Right lobe of liver (tissue), 6 donors: ENCODE measurements at regions not wholly inside any gene's neighbourhood (a gene's known extent, or its start where the extent isn't known, plus 50 kb on each side); places are given as distances from the start of the nearest gene placed in this dataset.

Experiments used
- ATAC-seq, 4 donors: fragments of 200-7000 bp; cut with Tn5 transposase; one replicate each; pipeline ENCODE4 v1.9.1; 2020; ENCODE audit warnings: mild to moderate bottlenecking in 4 of 4, moderate library complexity in 4 of 4
- DNase-seq, 3 donors: peaks; one replicate each; pipeline ENCODE4 v3.0.0-alpha.2; 2020
- H3K27ac ChIP-seq, 3 donors: fragments of 200-600 bp; one replicate each; pipeline ENCODE4 v1.8.0; 2022
- H3K27me3 ChIP-seq, 2 donors: fragments of 200-600 bp; one replicate each; pipeline ENCODE4 v1.8.0; 2022
- H3K36me3 ChIP-seq, 4 donors: fragments of 200-600 bp; sonication (generic) in 1 of 4; one replicate each; pipeline versions ENCODE4 v1.5.1 to v1.8.0; 2017 to 2022; ENCODE audit warnings: control low read depth in 1 of 4
- H3K4me1 ChIP-seq, 4 donors: fragments of 200-600 bp; sonication (generic) in 1 of 4; one replicate each; pipeline versions ENCODE4 v1.5.1 to v1.8.0; 2017 to 2022; ENCODE audit warnings: control low read depth in 1 of 4
- H3K4me3 ChIP-seq, 3 donors: fragments of 200-600 bp; one replicate each; pipeline ENCODE4 v1.8.0; 2022
- H3K9me3 ChIP-seq, 4 donors: fragments of 200-600 bp; sonication (generic) in 1 of 4; one replicate each; pipeline versions ENCODE4 v1.5.1 to v1.8.0; 2017 to 2022; ENCODE audit warnings: control low read depth in 1 of 4
- POLR2A ChIP-seq: fragments of 450-650 bp; IDR thresholded peaks from one replicate; pipeline ENCODE4 v1.6.1; 2017; ENCODE audit warnings: antibody characterized with exemption, mild to moderate bottlenecking
- WGBS: methylation state at CpG from one replicate; pipeline ENCODE4 v1.1.6; 2018; ENCODE audit warnings: low coverage, low lambda C conversion rate; ENCODE audit not compliant: insufficient coverage; ENCODE audit errors: missing lambda C conversion rate; 5-methylcytosine and 5-hydroxymethylcytosine counted together
- intact Hi-C, 2 donors: fragments of 100-400 bp; cut with DNase I; formaldehyde crosslinking; loops; one replicate each; pipeline versions ENCODE4 v1.11.2 to v1.14.1; 2022
- TF ChIP-seq, protein P1 (sequence below), 4 donors: fragments of 200-600 bp in 3 of 4; fragments of 450-650 bp in 1 of 4; IDR thresholded peaks; one replicate each; pipeline versions ENCODE4 v1.5.1 to v1.8.0; 2016 to 2022; ENCODE audit warnings: antibody characterized with exemption in 4 of 4, mild to moderate bottlenecking in 2 of 4
- donor health status: DM: no; HTN: yes; CAD: no.
- donor health status: DM: no; HTN: no; CAD: no.
- donor health status: DM: no; HTN: no; CAD: no.
- donor health status: DM: no; HTN: yes; CAD: no.
- donor health status: DM: no; HTN: yes; CAD: no.

DNA sequence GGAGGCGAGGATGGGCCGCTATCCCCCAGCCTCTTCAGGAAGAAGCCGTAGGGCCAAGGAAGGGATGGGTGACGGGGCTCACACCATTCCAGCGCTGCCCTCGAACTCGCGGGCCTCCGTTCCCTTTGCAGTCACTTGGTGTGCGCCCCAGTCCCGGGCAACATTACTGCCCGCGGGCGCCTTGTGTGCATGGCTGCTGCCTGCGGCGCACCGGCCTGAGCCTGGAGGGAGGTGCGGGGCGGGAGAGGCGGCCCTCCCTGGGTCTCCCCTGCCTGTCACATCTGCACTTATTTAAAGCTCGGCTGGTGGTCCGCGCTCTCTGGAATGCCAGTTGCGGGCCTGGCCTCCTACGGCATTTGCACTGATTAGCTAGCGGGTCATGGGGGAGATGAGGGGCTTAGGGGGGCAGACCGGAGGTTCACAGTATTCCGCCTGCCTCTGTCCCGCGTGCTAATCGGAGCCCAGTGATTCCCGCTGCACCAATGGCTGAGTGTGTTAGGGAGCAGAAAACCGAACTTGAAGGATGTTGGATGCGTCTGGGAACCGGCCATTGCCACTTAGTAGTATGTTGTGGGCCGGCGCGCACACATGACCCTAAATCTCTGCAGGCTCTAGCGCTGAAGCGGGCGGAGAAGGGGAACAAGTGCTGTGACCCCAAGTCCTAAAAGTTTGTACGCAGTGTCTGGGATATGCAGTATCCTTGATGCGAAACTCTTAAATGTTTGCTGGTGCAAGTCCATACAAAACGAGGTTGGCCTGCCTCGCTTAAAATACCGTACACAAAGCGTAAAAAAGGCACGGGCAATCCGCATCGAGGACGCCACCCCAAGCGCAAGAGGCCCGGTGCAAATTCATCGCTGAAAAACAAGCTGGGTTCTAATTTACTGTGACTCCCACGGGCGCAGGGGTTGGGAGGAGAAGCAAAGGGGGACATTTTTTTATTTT is 161.2 kb upstream of the SIX2 start:
- ATAC-seq (no peak), DNase-seq (no peak)
- Histone ChIP-seq H3K36me3 (no peaks in the 10 kb centered on the region), H3K27me3 (peaks cover 0 to 27% of the 10 kb centered on the region in 2 donors), H3K27ac (no peak overlapping the region), H3K4me3 (no peak overlapping the region), H3K4me1 (peaks cover 0 to 16% (median 0%) of the 10 kb centered on the region in 4 donors), H3K9me3 (no peaks in the 10 kb centered on the region)
- 36% methylated on average over 17 of the region's 56 CpGs for whole genome bisulfite sequencing
- intact Hi-C loops, result no loop called here
- TF ChIP-seq, protein P1, sequence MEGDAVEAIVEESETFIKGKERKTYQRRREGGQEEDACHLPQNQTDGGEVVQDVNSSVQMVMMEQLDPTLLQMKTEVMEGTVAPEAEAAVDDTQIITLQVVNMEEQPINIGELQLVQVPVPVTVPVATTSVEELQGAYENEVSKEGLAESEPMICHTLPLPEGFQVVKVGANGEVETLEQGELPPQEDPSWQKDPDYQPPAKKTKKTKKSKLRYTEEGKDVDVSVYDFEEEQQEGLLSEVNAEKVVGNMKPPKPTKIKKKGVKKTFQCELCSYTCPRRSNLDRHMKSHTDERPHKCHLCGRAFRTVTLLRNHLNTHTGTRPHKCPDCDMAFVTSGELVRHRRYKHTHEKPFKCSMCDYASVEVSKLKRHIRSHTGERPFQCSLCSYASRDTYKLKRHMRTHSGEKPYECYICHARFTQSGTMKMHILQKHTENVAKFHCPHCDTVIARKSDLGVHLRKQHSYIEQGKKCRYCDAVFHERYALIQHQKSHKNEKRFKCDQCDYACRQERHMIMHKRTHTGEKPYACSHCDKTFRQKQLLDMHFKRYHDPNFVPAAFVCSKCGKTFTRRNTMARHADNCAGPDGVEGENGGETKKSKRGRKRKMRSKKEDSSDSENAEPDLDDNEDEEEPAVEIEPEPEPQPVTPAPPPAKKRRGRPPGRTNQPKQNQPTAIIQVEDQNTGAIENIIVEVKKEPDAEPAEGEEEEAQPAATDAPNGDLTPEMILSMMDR (IDR thresholded peaks at IDR 0.05), result no peak
- TF ChIP-seq POLR2A, result no peak

DNA sequence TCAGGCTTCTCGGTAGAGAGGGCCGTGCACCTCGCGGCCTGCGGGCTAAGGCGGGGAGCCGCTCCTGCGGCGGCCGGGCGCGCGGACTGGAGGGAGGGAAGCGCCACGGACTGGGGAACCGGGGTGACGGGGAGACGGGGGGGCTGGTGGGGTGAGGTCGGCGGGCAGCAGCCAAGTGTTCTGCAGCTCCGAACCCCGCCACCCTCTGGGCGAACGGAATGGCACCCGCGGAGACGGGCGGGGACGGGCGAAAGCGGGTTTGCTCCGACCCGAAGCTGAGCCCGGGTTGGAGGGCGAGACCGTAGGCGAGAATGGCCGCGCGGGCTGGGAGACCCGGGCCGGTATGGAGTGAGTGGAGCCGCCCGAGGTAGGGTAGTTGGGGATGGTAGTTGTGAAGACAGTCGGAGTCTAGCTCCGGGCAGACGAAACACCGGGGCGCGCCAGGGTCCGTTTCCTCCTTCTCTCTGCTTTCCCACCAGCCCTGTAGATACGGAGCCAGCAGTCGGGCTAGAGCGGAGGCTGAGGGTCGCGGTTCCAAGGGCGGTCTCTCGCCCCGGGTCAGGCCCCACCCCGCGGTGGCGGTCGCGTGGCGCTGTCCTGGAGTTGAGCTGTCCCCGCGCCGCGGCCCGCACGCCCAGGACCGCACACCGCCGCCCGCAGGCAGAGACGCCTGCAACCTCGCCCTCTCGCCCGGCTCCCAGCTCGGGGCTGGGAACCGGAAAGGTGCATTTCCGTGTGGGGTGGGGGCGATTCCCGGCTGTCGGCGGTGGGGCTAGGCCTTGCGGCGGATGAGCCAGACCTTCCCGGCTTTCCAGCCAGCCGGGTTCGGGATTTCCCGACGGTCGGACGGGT is 160.3 kb upstream of the SIX2 start:
- intact Hi-C loops, result no loop called here
- TF ChIP-seq, protein P1 (IDR thresholded peaks at IDR 0.05), result no peak
- no peak for TF ChIP-seq POLR2A
- Histone ChIP-seq H3K36me3 (no peaks in the 10 kb centered on the region), H3K4me1 (peaks cover 0 to 16% (median 0%) of the 10 kb centered on the region in 4 donors), H3K27ac (no peak overlapping the region), H3K9me3 (no peaks in the 10 kb centered on the region), H3K4me3 (peak overlapping the region; percentile 28 to 38 (median 38)), H3K27me3 (peaks cover 0 to 27% of the 10 kb centered on the region in 2 donors)
- ATAC-seq, result peak; percentile 54 to 64 (median 61)
- peak in 1 of 3 donors; percentile 26 for DNase-seq
- WGBS, result under 1% methylated on average over 39 of the region's 95 CpGs

DNA sequence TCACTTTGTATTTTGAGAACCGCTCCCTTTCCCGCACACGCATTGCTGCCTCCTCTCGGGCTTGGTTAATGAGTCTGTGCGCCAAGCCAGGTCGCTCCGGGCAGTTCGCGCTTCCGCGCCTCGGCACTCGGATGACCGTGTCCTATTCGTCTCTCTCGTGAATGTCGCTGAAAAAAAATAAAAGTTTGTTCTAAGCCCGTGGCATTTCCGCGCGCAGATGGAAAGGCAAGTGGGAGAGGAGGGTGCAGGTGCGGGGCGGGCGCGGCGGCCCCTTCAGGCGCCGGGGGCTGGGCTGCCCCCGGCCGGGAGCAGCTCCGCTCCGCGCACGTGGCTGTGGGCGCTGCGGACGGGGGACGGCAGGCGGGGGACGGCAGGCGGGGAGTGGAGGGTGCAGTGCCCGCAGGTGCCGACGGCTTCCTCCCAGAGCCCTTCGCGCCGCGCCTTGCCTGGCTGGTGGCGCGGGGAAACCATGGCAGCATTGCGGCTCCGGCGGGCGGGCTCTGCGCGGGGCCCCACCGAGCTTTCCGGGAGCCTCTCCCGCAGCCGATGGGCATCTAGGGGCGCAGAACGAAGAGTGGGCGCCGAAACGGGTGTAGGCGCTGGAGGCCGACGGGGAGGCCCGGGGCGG is 159.6 kb upstream of the SIX2 start:
- H3K4me1 ChIP-seq, result peaks cover 0 to 16% (median 0%) of the 10 kb centered on the region in 4 donors
- no peak overlapping the region for H3K27ac ChIP-seq
- WGBS, result under 1% methylated on average over 38 of the region's 70 CpGs
- ATAC-seq, result peak; percentile 34 to 62 (median 50)
- TF ChIP-seq, protein P1 (IDR thresholded peaks at IDR 0.05), result no peak
- TF ChIP-seq POLR2A, result no peak
- H3K4me3 ChIP-seq, result peak overlapping the region; percentile 28 to 38 (median 38)
- H3K9me3 ChIP-seq, result no peaks in the 10 kb centered on the region
- intact Hi-C loops, result no loop called here
- no peaks in the 10 kb centered on the region for H3K36me3 ChIP-seq
- DNase-seq, result peak in 1 of 3 donors; percentile 34
- peaks cover 0 to 27% of the 10 kb centered on the region in 2 donors for H3K27me3 ChIP-seq

DNA sequence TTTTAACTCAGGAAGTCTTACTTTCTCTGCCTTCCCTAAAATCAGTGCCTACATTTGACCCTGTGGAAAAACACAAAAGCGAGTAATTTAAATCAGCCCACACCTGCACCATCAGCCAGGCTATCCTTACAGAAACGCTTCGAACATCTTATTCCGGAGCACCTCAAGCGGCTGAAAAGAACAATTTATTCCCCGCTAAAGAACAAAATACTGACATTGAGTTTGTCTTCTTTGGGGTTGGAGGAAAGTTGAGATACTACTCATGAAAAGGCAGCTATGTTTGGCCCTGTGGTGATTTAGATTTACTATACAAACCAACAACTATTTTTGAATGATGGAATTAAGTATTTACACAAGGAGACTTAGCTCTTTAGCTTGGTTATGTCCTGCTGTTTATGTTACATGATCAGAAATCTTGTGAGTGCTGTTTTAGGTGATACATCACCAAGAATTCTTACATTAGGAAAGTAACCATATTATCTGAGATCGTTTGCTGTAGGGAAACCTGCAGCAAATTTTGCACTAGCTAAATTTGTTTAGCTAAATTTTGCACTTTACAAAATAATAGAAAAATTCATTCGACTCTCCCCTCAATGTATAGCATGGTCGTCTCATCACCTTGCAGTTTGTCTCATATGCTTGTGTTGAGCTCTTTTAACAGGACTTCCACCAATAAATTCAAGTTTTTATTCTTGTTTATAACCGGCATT is 158.8 kb upstream of the SIX2 start:
- Histone ChIP-seq H3K9me3 (no peaks in the 10 kb centered on the region), H3K27ac (no peak overlapping the region), H3K4me1 (peaks cover 0 to 16% (median 0%) of the 10 kb centered on the region in 4 donors), H3K36me3 (no peaks in the 10 kb centered on the region), H3K4me3 (no peak overlapping the region), H3K27me3 (peaks cover 0 to 27% of the 10 kb centered on the region in 2 donors)
- DNase-seq (no peak), ATAC-seq (no peak)
- WGBS, result 31% methylated on average over 10 of the region's 10 CpGs
- TF ChIP-seq, protein P1 (IDR thresholded peaks at IDR 0.05), result no peak
- no peak for TF ChIP-seq POLR2A
- intact Hi-C loops, result no loop called here
